ENCODE measurements at regions not wholly inside any gene's neighbourhood (a gene's known extent, or its start where the extent isn't known, plus 50 kb on each side); places are given as distances from the start of the nearest gene placed in this dataset.
A peak's percentile ranks its signal among the peaks of the same experiment; 100 is the strongest.
"Not testable (repeated sequence)": the region's sequence is repeated elsewhere in the genome, so short reads cannot be mapped to it uniquely, and the experiment has no call there.

DNA sequence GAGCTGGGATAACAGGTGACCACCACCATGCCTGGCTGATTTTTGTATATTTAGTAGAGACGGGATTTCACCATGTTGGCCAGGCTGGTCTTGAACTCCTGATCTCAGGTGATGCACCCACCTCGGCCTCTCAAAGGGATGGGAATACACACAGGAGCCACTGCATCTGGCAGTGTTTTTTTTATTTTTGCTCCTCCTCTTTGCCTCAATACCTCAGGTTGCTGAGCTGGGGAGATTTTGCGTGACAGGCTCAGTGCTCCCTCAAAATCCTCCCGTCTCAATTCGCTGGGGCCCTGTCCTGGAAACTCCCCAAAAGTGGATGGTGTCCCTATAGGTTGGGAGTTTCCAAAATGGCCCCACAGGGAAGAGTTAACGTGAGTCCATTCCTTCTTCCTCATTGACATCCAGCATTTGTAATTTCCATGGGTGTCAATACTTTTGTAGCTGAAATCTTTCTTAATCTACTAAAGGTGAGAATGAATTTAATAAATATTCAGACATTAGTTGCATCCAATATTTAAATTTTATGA lies 71.8 kb downstream of the GGTLC2 start:
- DNase-seq (ENCODE audit: low spot score), result no peak

DNA sequence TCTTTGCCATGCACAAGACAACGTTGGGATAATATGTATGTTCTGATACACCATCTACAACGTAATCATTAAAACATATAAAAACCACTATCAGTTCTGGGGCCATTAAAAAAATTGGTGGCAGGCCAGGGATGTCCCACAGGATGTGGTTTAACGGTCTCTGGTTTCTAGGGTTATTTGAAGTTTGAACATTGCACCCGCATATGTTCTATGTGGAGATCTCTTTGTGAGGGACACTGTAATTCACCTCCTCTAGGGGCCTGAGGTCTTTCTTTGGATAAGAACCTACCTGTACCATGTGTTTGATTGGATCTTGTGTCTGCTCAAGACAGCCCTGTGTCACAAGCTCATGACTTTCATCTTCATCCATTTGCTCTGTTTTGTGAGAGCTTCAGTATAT lies 73.2 kb downstream of the GGTLC2 start:
- DNase-seq (ENCODE audit: low spot score), result no peak

- peak; percentile 62 for DNase-seq (ENCODE audit: low spot score)
Measured at GRCh38 chr22:22720201-22720723, 75.8 kb downstream of the GGTLC2 start.

GRCh38 chr22:22720724-22721261 lies 76.4 kb downstream of the GGTLC2 start:
- DNase-seq (ENCODE audit: low spot score), result no peak

GRCh38 chr22:22721681-22722354 lies 77.4 kb downstream of the GGTLC2 start:
- DNase-seq (ENCODE audit: low spot score), result no peak

DNA sequence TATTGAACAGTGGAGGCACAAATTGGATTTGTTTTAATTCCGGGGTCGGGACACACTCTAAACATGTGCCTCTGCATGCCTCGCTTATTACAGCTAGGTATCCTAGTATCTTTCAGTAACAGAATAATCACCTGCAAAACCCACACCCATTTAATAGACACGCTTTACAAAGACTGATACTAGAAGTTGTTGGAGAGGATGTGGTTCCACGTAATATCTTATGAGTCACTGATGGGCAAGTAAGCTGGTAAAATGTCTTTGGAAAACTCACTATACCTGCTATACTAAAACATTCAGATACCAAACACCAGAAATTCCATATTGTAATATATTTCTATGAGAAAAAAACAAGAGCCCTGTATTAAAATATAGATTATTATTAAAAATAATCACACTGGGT lies 84.0 kb downstream of the GGTLC2 start:
- DNase-seq (ENCODE audit: low spot score), result no peak

GRCh38 chr22:22730655-22731373 lies 86.4 kb downstream of the GGTLC2 start:
- no peak for DNase-seq (ENCODE audit: low spot score)

- no peak for DNase-seq (ENCODE audit: low spot score)
Measured at GRCh38 chr22:22731374-22731676, 86.9 kb downstream of the GGTLC2 start.

GRCh38 chr22:22733006-22733405 lies 88.6 kb downstream of the GGTLC2 start:
- DNase-seq (ENCODE audit: low spot score), result not testable (repeated sequence)

DNA sequence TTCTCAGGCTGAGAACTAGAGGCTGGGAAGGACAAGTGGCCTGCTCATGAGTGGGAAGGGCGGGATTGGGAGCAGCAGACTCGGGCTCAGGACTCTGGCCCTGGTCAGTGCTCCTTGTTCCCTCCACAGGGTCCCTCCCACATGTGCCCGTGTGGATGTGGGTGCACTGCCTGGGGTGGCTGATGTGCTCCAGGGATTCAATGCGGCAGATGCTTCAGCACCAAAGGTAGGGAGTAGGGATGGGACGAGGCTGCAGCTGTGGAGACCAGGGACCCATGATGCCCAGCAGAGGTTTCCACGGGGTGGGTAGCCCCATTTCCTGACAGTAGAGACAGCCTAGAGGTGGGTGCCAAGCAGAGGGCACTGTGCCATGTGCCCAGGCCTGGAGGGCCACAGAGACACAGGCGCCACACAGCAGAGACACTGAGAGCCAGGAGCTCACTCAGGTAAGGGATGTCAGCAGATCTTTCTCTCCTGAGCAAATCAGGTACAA lies 89.5 kb downstream of the GGTLC2 start:
- DNase-seq (ENCODE audit: low spot score), result no peak

GRCh38 chr22:22734395-22735272 lies 90.2 kb downstream of the GGTLC2 start:
- not testable (repeated sequence) for DNase-seq (ENCODE audit: low spot score)

GRCh38 chr22:22735276-22735675 lies 90.9 kb downstream of the GGTLC2 start:
- not testable (repeated sequence) for DNase-seq (ENCODE audit: low spot score)

DNA sequence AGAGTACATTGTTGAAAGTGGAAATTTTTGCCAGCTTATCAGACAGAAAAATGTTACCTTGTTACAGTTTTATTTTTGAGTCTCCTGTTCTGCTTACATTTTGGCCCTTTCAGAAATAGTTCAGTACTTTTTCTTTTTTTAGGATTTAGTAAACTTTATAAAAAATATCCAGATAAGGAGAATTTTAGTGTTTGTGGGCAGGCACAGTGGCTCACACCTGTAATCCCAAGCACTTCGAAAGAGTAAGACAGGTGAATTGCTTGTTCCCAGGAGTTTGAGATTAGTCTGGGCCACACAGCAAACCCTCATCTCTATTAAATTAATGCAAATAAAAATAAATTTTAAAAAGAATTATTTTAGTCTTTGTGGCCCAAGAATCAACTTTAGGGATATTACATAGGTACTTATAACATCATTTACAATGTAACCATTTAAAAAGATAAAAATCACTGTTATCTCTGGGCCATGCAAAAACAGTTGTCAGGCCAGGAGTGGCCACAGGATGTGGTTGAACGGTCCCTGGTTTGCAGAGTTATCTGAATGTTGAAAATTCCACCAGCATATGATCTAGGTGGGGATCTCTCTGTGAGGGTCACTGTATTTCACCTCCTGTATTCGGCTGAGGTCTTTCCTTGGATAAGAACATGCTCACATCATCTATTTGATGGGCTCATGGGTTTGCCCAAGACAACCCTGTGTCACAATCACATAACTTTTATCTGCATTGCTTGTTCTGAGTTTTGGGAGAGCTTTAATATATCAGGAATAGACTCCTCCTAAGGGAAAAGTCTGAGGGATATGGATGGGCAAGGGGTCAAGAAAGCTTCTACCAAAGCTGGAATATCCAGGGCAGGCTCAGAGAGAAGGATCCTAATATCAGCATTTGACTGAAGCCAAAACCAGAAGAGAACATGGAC lies 91.5 kb downstream of the GGTLC2 start:
- DNase-seq (ENCODE audit: low spot score), result no peak

DNA sequence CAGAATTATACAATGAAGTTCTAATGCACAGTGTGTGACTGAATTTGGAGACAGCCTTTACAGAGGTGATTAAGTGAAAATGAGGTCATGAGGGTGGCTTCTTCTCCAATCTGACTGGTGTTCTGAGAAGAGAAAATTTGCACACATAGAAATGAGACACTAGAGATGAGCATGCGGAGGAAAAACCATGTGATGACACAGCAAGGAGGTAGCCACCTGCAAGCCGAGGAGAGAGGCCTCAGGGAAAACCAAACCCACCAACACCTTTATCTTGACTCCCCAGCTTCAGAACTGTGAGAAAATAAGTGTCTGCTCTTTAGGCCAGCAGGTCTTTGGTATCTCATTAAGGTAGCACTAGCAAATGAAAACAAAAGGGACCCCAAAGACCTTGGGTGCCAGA lies 93.2 kb downstream of the GGTLC2 start:
- DNase-seq (ENCODE audit: low spot score), result no peak

- no peak for DNase-seq (ENCODE audit: low spot score)
Measured at GRCh38 chr22:22738959-22739585, 94.7 kb downstream of the GGTLC2 start.

- no peak for DNase-seq (ENCODE audit: low spot score)
Measured at GRCh38 chr22:22740560-22741276, 96.3 kb downstream of the GGTLC2 start.

- DNase-seq (ENCODE audit: low spot score), result no peak
Measured at GRCh38 chr22:22741843-22742242, 97.4 kb downstream of the GGTLC2 start.

- no peak for DNase-seq (ENCODE audit: low spot score)
Measured at GRCh38 chr22:22742641-22743040, 98.2 kb downstream of the GGTLC2 start.

- no peak for DNase-seq (ENCODE audit: low spot score)
Measured at GRCh38 chr22:22743128-22743760, 98.8 kb downstream of the GGTLC2 start.

Data from HT-29 (cell line).